ACHN (cell line): ENCODE measurements at regions not wholly inside any gene's neighbourhood (a gene's known extent, or its start where the extent isn't known, plus 50 kb on each side); places are given as distances from the start of the nearest gene placed in this dataset.
A peak's percentile ranks its signal among the peaks of the same experiment; 100 is the strongest.

Experiments
- DNase-seq: peaks from one replicate; pipeline ENCODE4 v3.0.0-alpha.2; 2015
- in situ Hi-C: cut with HindIII; loops from 2 replicates; pipeline ENCODE4 v1.10.0; 2017; ENCODE audit warnings: low sequenced_read_pairs, low pct_ligation_motif_present, low pct_unique_long_range_greater_than_20kb

- in situ Hi-C loops, result no loop called here
Observed at GRCh38 chr2:104321796-104322349, 532.0 kb upstream of the POU3F3 start.

GRCh38 chr2:104332731-104333130 is 521.2 kb upstream of the POU3F3 start:
- no peak for DNase-seq

More at GRCh38 chr2:104321796-104322349, 532.0 kb upstream of the POU3F3 start:
- DNase-seq, result no peak

GRCh38 chr2:104337869-104338268 is 516.0 kb upstream of the POU3F3 start:
- in situ Hi-C loops, result no loop called here
- no peak for DNase-seq

More at GRCh38 chr2:104332731-104333130, 521.2 kb upstream of the POU3F3 start:
- in situ Hi-C loops, result no loop called here

GRCh38 chr2:104340162-104340561 is 513.8 kb upstream of the POU3F3 start:
- no peak for DNase-seq
- in situ Hi-C loops, result no loop called here

- in situ Hi-C loops, result no loop called here
Observed at GRCh38 chr2:104340879-104341828, 512.8 kb upstream of the POU3F3 start.

GRCh38 chr2:104344306-104344705 is 509.6 kb upstream of the POU3F3 start:
- in situ Hi-C loops, result no loop called here
- no peak for DNase-seq

More at GRCh38 chr2:104340879-104341828, 512.8 kb upstream of the POU3F3 start:
- no peak for DNase-seq

GRCh38 chr2:104344985-104345384 is 508.9 kb upstream of the POU3F3 start:
- in situ Hi-C loops, result no loop called here
- DNase-seq, result no peak

- DNase-seq, result no peak
- in situ Hi-C loops, result no loop called here
Observed at GRCh38 chr2:104358122-104358521, 495.8 kb upstream of the POU3F3 start.

GRCh38 chr2:104361414-104361813 is 492.5 kb upstream of the POU3F3 start:
- in situ Hi-C loops, result no loop called here
- no peak for DNase-seq

- DNase-seq, result no peak
- in situ Hi-C loops, result no loop called here
Observed at GRCh38 chr2:104368089-104368488, 485.8 kb upstream of the POU3F3 start.

GRCh38 chr2:104371087-104371781 is 482.7 kb upstream of the POU3F3 start:
- in situ Hi-C loops, result no loop called here
- DNase-seq, result no peak

GRCh38 chr2:104375206-104375605 is 478.7 kb upstream of the POU3F3 start:
- DNase-seq, result no peak
- in situ Hi-C loops, result no loop called here

- in situ Hi-C loops, result no loop called here
- peak; percentile 75 for DNase-seq
Observed at GRCh38 chr2:104378853-104379374, 475.0 kb upstream of the POU3F3 start.

GRCh38 chr2:104384961-104385360 is 469.0 kb upstream of the POU3F3 start:
- no peak for DNase-seq
- in situ Hi-C loops, result no loop called here

- DNase-seq, result no peak
- in situ Hi-C loops, result no loop called here
Observed at GRCh38 chr2:104385743-104386142, 468.2 kb upstream of the POU3F3 start.

- in situ Hi-C loops, result no loop called here
- DNase-seq, result no peak
Observed at GRCh38 chr2:104388296-104388695, 465.6 kb upstream of the POU3F3 start.

GRCh38 chr2:104402825-104403224 is 451.1 kb upstream of the POU3F3 start:
- no peak for DNase-seq
- in situ Hi-C loops, result no loop called here

- in situ Hi-C loops, result no loop called here
- no peak for DNase-seq
Observed at GRCh38 chr2:104404526-104404925, 449.4 kb upstream of the POU3F3 start.

- DNase-seq, result no peak
- in situ Hi-C loops, result no loop called here
Observed at GRCh38 chr2:104405623-104406022, 448.3 kb upstream of the POU3F3 start.
